Stimulated activated naive CD4-positive, alpha-beta T cell treated with Interleukin-2 at 50 U/mL for 16 hours (primary cell): ENCODE measurements at regions not wholly inside any gene's neighbourhood (a gene's known extent, or its start where the extent isn't known, plus 50 kb on each side); places are given as distances from the start of the nearest gene placed in this dataset.
"Not testable (repeated sequence)": the region's sequence is repeated elsewhere in the genome, so short reads cannot be mapped to it uniquely, and the experiment has no call there.

Source experiments
- DNase-seq: peaks from one replicate; lab custom pipeline; 2025; lab: John Stamatoyannopoulos, UW

DNA sequence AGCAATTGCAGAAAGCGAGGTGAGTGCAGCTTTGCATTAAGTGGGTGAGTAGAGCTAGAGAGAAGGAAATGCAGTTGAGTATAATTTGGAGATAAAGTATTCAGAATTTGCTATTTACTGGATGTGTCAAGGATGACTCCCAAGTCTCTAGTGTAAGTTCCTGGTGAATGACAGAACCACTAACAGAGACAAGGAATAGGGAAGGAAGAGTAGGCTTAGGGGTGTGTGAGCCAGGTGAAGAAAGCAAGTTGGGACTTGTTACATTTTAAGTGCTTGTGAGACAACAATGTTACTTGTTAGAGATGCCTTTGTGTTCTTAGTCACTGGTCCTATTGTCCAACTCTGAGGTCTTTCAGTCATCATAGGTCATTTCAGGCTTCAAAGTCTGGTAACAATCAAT is 70.8 kb downstream of the TBC1D26 start:
- not testable (repeated sequence) for DNase-seq

DNA sequence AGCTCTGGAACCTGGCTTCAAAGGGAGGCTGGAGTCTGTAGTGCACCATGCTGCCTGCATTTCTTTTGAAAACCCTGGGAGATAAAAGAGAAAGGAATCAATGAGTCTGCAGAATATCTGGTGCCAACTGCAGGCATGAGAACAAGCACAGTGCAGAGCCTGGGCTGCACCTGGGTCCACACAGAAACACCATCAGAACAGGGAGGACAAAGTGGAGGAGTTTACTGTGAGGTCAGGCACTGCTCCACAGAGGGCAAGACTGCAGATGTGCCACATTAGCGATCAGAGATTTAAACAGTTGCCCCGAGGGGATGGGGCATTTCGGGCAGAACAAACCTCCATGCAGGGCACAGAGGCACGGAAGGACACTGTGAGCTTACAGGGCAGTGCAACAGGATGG is 74.7 kb downstream of the TBC1D26 start:
- DNase-seq = not testable (repeated sequence)

GRCh38 chr17:15813388-15813787 is 81.3 kb downstream of the TBC1D26 start:
- not testable (repeated sequence) for DNase-seq

GRCh38 chr17:15814003-15814402 is 81.9 kb downstream of the TBC1D26 start:
- not testable (repeated sequence) for DNase-seq

- DNase-seq = not testable (repeated sequence)
Observed at GRCh38 chr17:15817861-15818260, 85.8 kb downstream of the TBC1D26 start.

DNA sequence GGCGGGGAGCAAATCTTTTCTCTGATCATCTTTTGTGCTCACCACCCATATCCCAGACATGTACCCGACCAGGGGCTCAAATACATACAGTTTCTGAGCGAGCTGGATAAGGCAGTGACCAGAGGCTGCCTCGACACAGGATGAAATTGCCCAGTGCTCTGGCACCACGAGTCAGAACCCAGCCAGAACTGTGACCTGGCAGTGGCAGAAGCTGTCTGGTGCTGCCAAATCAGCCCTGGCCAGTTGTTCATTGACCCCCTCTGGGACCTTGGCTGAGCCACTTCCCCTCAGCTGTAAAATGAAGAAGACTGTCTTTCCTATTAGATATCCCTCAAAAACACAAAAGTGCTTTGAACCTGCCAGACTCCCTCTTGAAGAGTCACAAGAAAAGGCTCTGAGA is 90.2 kb downstream of the TBC1D26 start:
- DNase-seq = not testable (repeated sequence)

DNA sequence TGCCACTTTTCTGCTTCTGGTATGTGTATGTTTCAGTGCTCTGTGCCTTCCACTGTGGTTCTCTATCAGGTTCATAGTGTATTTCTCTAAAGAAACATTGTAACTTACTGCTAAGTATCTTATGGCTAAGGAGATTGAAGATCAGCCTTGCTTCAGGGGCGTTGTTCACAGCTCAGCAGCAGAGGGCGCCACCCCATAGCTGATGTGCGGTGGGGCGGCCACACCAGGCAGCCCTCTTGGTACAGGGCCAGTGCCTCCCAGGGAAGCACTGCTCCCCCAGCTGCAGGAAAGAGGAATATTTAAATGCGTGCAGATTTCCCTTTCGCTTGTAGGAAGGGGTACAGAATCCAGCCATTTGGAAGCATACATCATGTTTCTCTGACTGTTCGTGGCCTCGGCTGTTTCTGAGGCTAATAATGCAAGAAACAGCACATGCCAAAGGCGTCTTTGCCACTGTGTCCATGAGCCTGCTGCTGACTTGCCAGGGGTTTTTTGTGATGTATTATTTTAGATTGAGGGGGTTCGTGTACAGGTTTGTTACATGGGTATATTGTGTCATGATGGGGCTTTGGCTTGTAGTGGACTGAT is 96.7 kb downstream of the TBC1D26 start:
- DNase-seq = peak; percentile 58

DNA sequence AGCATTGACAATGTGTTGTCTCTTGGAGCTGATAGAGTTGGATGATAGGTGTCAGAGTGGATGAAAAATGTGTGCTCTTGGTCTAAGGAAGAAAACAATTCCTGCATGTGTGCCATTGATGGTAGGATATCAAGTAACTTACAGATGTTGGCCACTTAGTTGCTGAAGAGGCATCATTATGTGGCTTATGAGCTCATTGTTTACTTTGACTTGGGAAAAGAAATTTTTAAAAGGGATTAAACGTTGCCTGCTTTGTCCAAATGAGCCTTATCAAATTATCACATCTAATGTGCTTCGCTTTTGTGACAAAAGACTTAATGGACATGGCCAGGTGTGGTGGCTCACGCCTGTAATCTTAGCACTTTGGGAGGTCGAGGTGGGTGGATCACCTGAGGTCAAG is 98.1 kb downstream of the TBC1D26 start:
- DNase-seq = not testable (repeated sequence)

DNA sequence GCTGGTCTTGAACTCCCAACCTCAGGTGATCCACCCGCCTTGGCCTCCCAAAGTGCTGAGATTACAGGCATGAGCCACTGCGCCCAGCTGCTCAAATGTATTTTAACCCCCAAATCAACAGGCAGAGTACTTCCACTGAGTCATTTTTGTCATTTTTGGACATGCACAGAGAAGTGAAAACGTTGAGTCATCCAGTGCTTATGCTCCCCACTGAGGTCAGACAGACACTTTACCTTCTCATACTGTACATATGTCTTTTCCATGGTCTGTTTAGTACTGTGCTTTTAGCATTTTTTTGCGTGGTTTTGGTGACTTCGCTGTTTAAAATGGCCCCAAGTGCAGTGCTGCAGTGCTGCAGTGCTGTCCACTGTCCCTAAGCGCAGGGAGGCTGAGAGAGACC is 99.1 kb downstream of the TBC1D26 start:
- not testable (repeated sequence) for DNase-seq

DNA sequence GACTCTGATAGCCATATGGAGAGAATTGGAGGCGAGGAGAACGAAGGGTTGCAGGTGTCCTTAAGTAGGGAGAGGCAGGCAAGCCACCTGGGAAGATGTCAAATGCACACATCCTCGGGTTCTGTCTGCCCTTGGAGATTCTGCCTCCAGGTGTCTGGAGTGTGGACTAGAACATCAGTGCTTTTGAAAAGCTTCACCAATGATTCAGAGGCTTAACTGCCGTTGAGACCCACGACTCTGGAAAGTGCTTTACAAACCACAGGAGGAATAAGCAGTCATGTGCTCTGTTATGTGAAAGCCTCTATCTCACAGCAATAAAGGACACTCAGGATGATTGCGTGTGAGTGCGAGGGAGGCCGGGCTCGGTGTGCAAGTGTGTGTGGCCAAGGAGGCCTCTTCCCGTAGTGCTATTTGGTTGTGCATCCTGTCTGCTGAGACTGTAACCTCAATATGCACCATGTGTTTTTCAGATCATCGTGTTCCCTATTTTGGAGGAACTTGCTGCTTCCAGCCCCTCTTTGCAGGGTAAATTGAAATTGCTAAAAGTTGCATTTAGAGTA is 100.9 kb downstream of the TBC1D26 start:
- DNase-seq = not testable (repeated sequence)

DNA sequence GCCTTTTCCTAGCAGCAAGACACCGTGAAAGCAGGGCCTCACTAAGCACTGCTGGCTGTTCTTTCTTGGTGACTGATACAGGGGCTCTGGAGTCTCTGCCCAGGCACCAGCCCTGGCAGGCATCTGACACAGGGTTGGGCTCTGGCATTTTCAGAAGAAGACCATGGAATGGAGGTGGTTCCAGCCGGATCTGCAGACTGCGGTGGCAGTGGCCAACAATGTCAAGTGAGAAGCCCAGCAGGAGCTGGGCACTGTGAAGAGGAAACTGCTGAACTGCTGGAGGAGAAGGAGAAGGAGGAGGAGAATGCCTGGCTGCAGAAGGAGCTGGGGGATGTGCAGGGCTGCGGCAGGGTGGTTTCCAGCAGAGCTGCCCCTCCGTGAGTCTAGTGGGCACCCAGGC is 101.8 kb downstream of the TBC1D26 start:
- DNase-seq = not testable (repeated sequence)

- DNase-seq = not testable (repeated sequence)
Observed at GRCh38 chr17:15835481-15835880, 103.4 kb downstream of the TBC1D26 start.

DNA sequence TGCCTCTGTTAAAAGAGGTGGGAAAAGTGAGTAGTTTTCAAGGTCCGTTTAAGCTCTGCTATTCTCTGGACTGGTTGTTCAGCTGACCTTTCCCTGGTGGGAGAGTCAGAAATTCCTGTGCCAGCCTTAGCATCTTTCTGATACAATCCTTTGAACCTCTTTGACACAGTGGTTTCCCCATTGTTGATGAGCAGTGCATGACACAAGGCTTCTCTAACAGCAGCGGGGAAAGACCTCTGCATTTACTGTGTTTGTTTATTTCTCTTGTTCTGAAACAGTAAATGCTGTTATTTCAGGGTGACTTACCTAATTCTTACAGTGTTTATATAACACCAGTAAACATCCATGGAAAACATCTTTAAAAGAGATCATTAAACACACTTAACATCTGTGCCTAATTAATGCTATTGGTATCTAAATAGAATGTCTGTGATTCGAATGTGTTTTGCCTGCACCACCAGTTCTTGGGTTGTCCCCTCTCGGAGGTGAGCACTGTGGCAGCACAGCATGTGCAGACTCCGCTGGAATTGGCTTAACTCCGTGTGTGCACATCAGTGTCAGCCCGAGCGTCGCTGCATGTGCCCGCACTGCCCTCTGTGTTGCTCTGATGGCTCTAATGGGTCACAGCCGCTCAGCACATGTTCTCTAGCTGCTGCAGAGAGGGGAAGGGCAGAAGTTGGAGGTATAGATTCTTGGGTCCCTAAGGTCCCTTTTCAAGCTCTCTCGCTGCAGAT is 104.3 kb downstream of the TBC1D26 start:
- not testable (repeated sequence) for DNase-seq

GRCh38 chr17:15836991-15837390 is 104.9 kb downstream of the TBC1D26 start:
- not testable (repeated sequence) for DNase-seq

DNA sequence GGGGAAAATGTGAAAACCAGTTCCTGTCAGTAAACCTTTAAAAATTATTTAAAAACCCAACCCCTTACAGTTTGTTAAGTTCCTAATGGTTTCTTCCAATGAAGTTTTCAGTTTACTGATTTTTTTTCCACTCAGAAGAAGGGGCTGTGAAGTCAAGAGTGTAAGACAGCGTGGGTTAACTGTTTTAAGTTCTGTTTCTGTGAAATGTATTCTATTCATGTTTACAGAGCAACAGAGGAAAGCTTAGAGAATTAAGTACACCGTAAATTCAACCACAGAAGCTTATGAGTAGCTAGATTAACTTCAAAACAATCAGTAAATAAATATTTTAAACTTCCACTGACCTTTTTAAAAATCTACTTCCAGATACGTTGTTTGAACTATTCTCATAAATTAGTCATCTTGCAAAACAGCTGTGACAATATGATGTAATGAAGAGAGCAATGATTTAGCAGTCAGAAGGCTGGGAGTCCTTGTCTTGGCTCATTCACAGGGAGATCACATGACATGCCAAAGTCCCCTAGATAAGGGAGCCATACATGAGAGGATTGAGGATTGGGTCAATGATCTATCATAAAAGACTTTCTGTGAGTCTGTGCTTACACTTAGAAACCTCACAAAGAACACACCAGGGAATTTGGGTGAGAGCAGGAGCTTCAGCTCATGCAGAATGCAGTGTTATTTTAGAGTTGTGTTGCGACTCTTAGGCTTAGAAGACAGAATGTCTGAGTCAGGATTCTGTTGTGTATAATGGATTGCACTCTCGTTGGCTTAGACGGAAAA is 97.3 kb upstream of the ADORA2B start:
- not testable (repeated sequence) for DNase-seq

GRCh38 chr17:15849054-15849453 is 95.9 kb upstream of the ADORA2B start:
- peak; percentile 43 for DNase-seq

DNA sequence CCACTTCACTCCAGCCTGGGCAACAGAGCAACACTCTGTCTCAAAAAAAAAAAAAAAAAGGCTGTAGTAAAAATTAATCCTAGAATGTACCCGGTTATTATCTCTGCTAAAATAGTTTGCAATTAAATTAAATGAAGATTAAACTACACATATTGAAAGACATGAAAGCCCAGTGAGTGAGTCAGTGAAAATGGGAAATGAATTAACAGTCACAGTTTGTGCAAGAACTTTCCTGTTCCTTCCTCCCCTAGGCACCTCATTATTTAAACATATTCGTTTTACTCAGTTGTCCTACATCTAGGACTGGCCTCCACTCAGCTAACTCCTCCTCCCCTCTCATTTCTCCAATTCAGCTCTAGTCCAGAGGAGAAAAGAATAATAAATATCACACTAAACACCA is 94.9 kb upstream of the ADORA2B start:
- DNase-seq = not testable (repeated sequence)

GRCh38 chr17:15850687-15851086 is 94.2 kb upstream of the ADORA2B start:
- not testable (repeated sequence) for DNase-seq

GRCh38 chr17:15852863-15853262 is 92.1 kb upstream of the ADORA2B start:
- not testable (repeated sequence) for DNase-seq

DNA sequence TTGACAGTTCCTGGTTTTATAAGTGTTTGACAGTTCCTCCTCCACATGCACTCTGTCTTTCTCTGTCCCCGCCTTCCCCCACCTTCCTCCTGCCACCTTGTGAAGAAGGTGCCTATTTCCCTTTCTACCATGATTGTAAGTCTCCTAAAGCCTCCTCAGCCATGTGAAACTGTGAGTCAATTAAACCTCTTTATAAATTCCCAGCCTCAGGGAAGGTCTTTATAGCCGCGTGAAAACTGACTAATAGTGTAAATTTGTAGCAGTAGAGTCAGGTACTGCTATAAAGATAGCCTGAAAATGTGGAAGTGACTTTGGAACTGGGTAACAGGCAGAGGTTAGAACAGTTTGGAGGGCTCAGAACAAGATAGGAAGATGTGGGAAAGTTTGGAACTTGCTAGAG is 88.7 kb upstream of the ADORA2B start:
- not testable (repeated sequence) for DNase-seq

DNA sequence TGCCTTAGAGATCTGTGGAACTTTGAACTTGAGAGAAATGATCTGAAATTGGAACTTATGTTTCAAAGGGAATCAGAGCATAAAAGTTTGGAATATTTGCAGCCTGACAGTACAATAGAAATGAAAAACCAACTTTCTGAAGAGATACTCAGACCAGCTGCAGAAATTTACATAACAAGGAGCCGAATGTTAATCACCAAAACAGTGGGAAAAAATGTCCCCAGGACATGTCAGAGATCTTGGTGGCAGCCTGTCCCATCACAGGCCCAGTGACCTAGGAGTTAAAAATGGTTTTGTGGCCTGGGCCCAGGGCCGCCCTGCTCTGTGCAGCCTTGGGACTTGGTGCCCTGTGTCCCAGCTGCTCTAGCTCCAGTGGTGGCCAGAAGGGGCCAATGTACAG is 88.2 kb upstream of the ADORA2B start:
- DNase-seq = not testable (repeated sequence)

DNA sequence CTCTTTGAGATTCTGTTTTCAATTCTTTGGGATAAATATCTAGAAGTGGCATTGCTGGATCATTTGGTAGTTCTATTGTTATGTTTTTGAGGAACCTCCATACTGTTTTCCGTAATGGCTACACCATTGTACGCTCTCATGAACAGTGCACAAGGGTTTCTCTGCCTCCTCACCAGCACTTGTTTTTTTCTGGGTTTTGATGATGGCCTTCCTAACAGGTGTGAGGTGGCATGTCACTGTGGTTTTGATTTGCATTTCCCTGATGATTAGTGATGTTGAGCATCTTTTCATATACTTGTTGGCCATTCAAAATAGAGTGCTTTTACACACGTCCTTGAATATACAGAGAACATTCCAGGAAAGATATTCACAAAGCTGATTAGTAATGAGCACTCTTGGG is 86.8 kb upstream of the ADORA2B start:
- not testable (repeated sequence) for DNase-seq
